HEK293 (cell line): ENCODE measurements at regions not wholly inside any gene's neighbourhood (a gene's known extent, or its start where the extent isn't known, plus 50 kb on each side); places are given as distances from the start of the nearest gene placed in this dataset.

ENCODE experiments used
- CTCF ChIA-PET: fragments of 350-600 bp; formaldehyde crosslinking; extraction: SDS; loops from one replicate; lab custom pipeline; 2021; ENCODE audit warnings: antibody characterized with exemption; lab: Yijun Ruan, JAX
- POLR2A ChIA-PET: fragments of 300-600 bp; formaldehyde crosslinking; extraction: SDS; loops from one replicate; lab custom pipeline; 2020; ENCODE audit warnings: antibody characterized with exemption, inconsistent platforms; lab: Yijun Ruan, JAX
- H3K27ac ChIP-seq: fragments of 200-500 bp; sonication (Bioruptor generic); 2 replicates; pipeline ENCODE4 v1.5.1; 2014; ENCODE audit warnings: low read depth, low read length, control low read depth, inconsistent platforms; ENCODE audit errors: extremely low read depth
- H3K36me3 ChIP-seq, 2 experiments: fragments of 200-500 bp in 1 of 2; sonication (Bioruptor generic) in 1 of 2; 1 replicate in 1 of 2; 2 replicates in 1 of 2; pipeline ENCODE4 v1.5.1; 2014 to 2017; ENCODE audit warnings: inconsistent platforms in 2 of 2, low read length in 2 of 2; ENCODE audit not compliant: control insufficient read depth in 2 of 2, insufficient read depth in 1 of 2
- H3K4me1 ChIP-seq: fragments of 200-500 bp; sonication (Bioruptor generic); 2 replicates; pipeline ENCODE4 v1.5.1; 2014; ENCODE audit warnings: mild to moderate bottlenecking, low read length, inconsistent platforms; ENCODE audit not compliant: control insufficient read depth, insufficient read depth
- H3K4me3 ChIP-seq: 2 replicates; pipeline ENCODE4 v1.5.1; 2011; ENCODE audit warnings: low read depth, mild to moderate bottlenecking, control low read depth, low read length, moderate library complexity
- H3K9me3 ChIP-seq: fragments of 200-500 bp; sonication (Bioruptor generic); 2 replicates; pipeline ENCODE4 v1.5.1; 2014; ENCODE audit warnings: low read depth, low read length, inconsistent platforms; ENCODE audit not compliant: control insufficient read depth, insufficient read depth
- HOXC10 ChIP-seq: sonication (generic); formaldehyde crosslinking; IDR thresholded peaks from 2 replicates; pipeline ENCODE4 v1.8.1; 2023; ENCODE audit warnings: mild to moderate bottlenecking, missing genetic modification reagents
- IKZF3 ChIP-seq: fragments of 450-650 bp; IDR thresholded peaks from 2 replicates; pipeline ENCODE4 v1.5.0; 2018; ENCODE audit warnings: missing biosample characterization, mild to moderate bottlenecking, missing genetic modification characterization, moderate library complexity
- KLF7 ChIP-seq: fragments of 450-650 bp; formaldehyde crosslinking; IDR thresholded peaks from 2 replicates; pipeline ENCODE4 v1.5.1; 2016; ENCODE audit warnings: missing biosample characterization, missing genetic modification characterization, borderline replicate concordance
- KLF9 ChIP-seq: fragments of 450-650 bp; formaldehyde crosslinking; IDR thresholded peaks from 2 replicates; pipeline ENCODE4 v1.5.1; 2016; ENCODE audit warnings: missing biosample characterization, missing genetic modification characterization, low read depth
- MZF1 ChIP-seq: fragments of 450-650 bp; formaldehyde crosslinking; IDR thresholded peaks from 2 replicates; pipeline ENCODE4 v1.5.1; 2017; ENCODE audit warnings: missing biosample characterization, missing genetic modification characterization, borderline replicate concordance
- PRDM2 ChIP-seq: fragments of 450-650 bp; formaldehyde crosslinking; IDR thresholded peaks from 2 replicates; pipeline ENCODE4 v1.5.1; 2016; ENCODE audit warnings: missing biosample characterization, missing genetic modification characterization, borderline replicate concordance
- SP2 ChIP-seq: fragments of 450-650 bp; formaldehyde crosslinking; IDR thresholded peaks from 2 replicates; pipeline ENCODE4 v1.5.1; 2016; ENCODE audit warnings: missing biosample characterization, missing genetic modification characterization
- SP3 ChIP-seq: fragments of 450-650 bp; formaldehyde crosslinking; IDR thresholded peaks from 2 replicates; pipeline ENCODE4 v1.5.1; 2016; ENCODE audit warnings: missing biosample characterization, missing genetic modification characterization
- TCF7L2 ChIP-seq: IDR thresholded peaks from 2 replicates; pipeline ENCODE4 v1.6.1; 2011; ENCODE audit warnings: low read depth, mild to moderate bottlenecking, inconsistent platforms, low read length, moderate library complexity, borderline replicate concordance
- ZBTB44 ChIP-seq: fragments of 450-650 bp; IDR thresholded peaks from 2 replicates; pipeline ENCODE4 v1.5.1; 2018; ENCODE audit warnings: missing biosample characterization, mild to moderate bottlenecking, missing genetic modification characterization
- ZNF155 ChIP-seq: fragments of 450-650 bp; formaldehyde crosslinking; IDR thresholded peaks from 2 replicates; pipeline ENCODE4 v1.5.1; 2016; ENCODE audit warnings: missing biosample characterization, missing genetic modification characterization
- ZNF19 ChIP-seq: fragments of 450-650 bp; formaldehyde crosslinking; IDR thresholded peaks from 2 replicates; pipeline ENCODE4; 2016; ENCODE audit warnings: missing biosample characterization, missing genetic modification characterization, low read depth
- ZNF214 ChIP-seq: fragments of 450-650 bp; formaldehyde crosslinking; IDR thresholded peaks from 2 replicates; pipeline ENCODE4 v1.5.1; 2017; ENCODE audit warnings: missing biosample characterization, mild to moderate bottlenecking, missing genetic modification characterization, borderline replicate concordance
- ZNF221 ChIP-seq: fragments of 450-650 bp; formaldehyde crosslinking; IDR thresholded peaks from 2 replicates; pipeline ENCODE4 v1.5.1; 2017; ENCODE audit warnings: missing biosample characterization, missing genetic modification characterization, borderline replicate concordance
- ZNF292 ChIP-seq: fragments of 450-650 bp; formaldehyde crosslinking; IDR thresholded peaks from 2 replicates; pipeline ENCODE4 v1.5.1; 2016; ENCODE audit warnings: low read depth, missing biosample characterization, missing genetic modification characterization, borderline replicate concordance
- ZNF488 ChIP-seq: fragments of 450-650 bp; formaldehyde crosslinking; IDR thresholded peaks from 2 replicates; pipeline ENCODE4 v1.5.1; 2016; ENCODE audit warnings: missing biosample characterization, missing genetic modification characterization
- ZNF513 ChIP-seq: fragments of 450-650 bp; IDR thresholded peaks from 2 replicates; pipeline ENCODE4 v1.5.1; 2018; ENCODE audit warnings: missing biosample characterization, missing genetic modification characterization
- ZNF529 ChIP-seq: fragments of 450-650 bp; formaldehyde crosslinking; IDR thresholded peaks from 2 replicates; pipeline ENCODE4 v1.5.1; 2017; ENCODE audit warnings: missing genetic modification characterization, missing biosample characterization; ENCODE audit not compliant: insufficient replicate concordance
- ZNF555 ChIP-seq: fragments of 450-650 bp; formaldehyde crosslinking; conservative IDR thresholded peaks from 2 replicates; pipeline ENCODE4 v1.5.1; 2017; ENCODE audit warnings: missing biosample characterization, mild to moderate bottlenecking, missing genetic modification characterization, inconsistent platforms
- ZNF558 ChIP-seq: fragments of 450-650 bp; formaldehyde crosslinking; IDR thresholded peaks from 2 replicates; pipeline ENCODE4 v1.5.1; 2016; ENCODE audit warnings: missing biosample characterization, missing genetic modification characterization
- ZNF596 ChIP-seq: fragments of 450-650 bp; IDR thresholded peaks from 2 replicates; pipeline ENCODE4 v1.5.0; 2018; ENCODE audit warnings: missing biosample characterization, mild to moderate bottlenecking, missing genetic modification characterization, moderate library complexity
- ZNF610 ChIP-seq: fragments of 450-650 bp; formaldehyde crosslinking; IDR thresholded peaks from 2 replicates; pipeline ENCODE4 v1.5.1; 2016; ENCODE audit warnings: missing biosample characterization, missing genetic modification characterization, borderline replicate concordance
- ZNF624 ChIP-seq: fragments of 450-650 bp; formaldehyde crosslinking; IDR thresholded peaks from 2 replicates; pipeline ENCODE4 v1.5.1; 2017; ENCODE audit warnings: missing biosample characterization, missing genetic modification characterization
- ZNF629 ChIP-seq: fragments of 450-650 bp; formaldehyde crosslinking; IDR thresholded peaks from 2 replicates; pipeline ENCODE4 v1.5.1; 2017; ENCODE audit warnings: missing biosample characterization, missing genetic modification characterization
- ZNF768 ChIP-seq: fragments of 450-650 bp; formaldehyde crosslinking; IDR thresholded peaks from 2 replicates; pipeline ENCODE4 v1.5.1; 2018; ENCODE audit warnings: missing biosample characterization, mild to moderate bottlenecking, missing genetic modification characterization
- ZNF843 ChIP-seq: fragments of 450-650 bp; formaldehyde crosslinking; IDR thresholded peaks from 2 replicates; pipeline ENCODE4 v1.5.1; 2016; ENCODE audit warnings: missing biosample characterization, missing genetic modification characterization
- ZXDB ChIP-seq: fragments of 450-650 bp; formaldehyde crosslinking; IDR thresholded peaks from 2 replicates; pipeline ENCODE4 v1.5.1; 2016; ENCODE audit warnings: missing biosample characterization, missing genetic modification characterization

- no peak overlapping the region for H3K27ac ChIP-seq
- POLR2A ChIA-PET = no interaction called here
- no peak overlapping the region for H3K4me3 ChIP-seq
- no peak for TF ChIP-seq ZNF768 (tag by site-specific recombination)
- TF ChIP-seq ZNF843 (tag by site-specific recombination) = no peak
- no peak for TF ChIP-seq ZNF555
- TF ChIP-seq ZNF292 = no peak
- no peak for TF ChIP-seq ZNF214 (tag by site-specific recombination)
- TF ChIP-seq ZBTB44 (tag by site-specific recombination) = no peak
- TF ChIP-seq ZNF221 (tag by site-specific recombination) = no peak
- TF ChIP-seq ZNF488 = no peak
- no peak for TF ChIP-seq TCF7L2
- TF ChIP-seq ZNF629 (tag by site-specific recombination) = no peak
- TF ChIP-seq IKZF3 (tag by site-specific recombination) = no peak
- no peak for TF ChIP-seq SP3
- no peak for TF ChIP-seq ZNF529 (tag by site-specific recombination)
- TF ChIP-seq MZF1 (tag by site-specific recombination) = no peak
- no peak for TF ChIP-seq ZNF610 (tag by site-specific recombination)
- no peak for TF ChIP-seq ZNF558 (tag by site-specific recombination)
- no peak for TF ChIP-seq HOXC10 (CRISPR knock-in tag)
- no peak for TF ChIP-seq KLF9 (tag by site-specific recombination)
- TF ChIP-seq, all 188 proteins: peak for 0
- H3K36me3 ChIP-seq = no peaks in the 10 kb centered on the region
- H3K9me3 ChIP-seq = no peaks in the 10 kb centered on the region
- H3K4me1 ChIP-seq = no peaks in the 10 kb centered on the region
- CTCF ChIA-PET = interaction anchor here (0.7 kb wide), 1 partner anchor 218 kb away, joined by 3 read pairs; no protein-coding TSS in a partner anchor
Measured at GRCh38 chr12:127178052-127178451, 1088.9 kb upstream of the TMEM132C start.

DNA sequence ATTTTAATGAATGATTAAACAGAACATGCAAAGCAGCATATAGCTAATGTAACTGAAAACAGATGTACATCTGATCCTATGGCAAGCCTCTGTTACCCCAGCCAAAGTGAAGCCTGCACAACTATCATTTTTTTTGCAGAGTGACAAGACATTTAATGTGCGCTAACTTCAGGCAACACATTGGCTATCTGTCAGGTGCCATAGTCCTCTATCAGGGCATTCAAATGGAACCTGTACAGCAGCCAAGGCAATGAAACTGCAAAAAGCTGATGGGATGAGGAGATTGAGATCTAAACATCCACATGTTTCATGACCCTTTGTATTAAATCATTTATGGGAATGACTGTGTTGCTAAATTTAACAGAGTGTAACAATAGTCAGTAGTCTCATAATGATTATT is 1088.5 kb upstream of the TMEM132C start:
- no peaks in the 10 kb centered on the region for H3K36me3 ChIP-seq
- ChIA-PET POLR2A (no interaction called here), CTCF (interaction anchor here (0.7 kb wide), 1 partner anchor 217 kb away, joined by 3 read pairs; no protein-coding TSS in a partner anchor)
- no peak overlapping the region for H3K27ac ChIP-seq
- no peaks in the 10 kb centered on the region for H3K9me3 ChIP-seq
- no peak overlapping the region for H3K4me3 ChIP-seq
- no peaks in the 10 kb centered on the region for H3K4me1 ChIP-seq
- TF ChIP-seq KLF7 (tag by site-specific recombination) (no peak), SP2 (tag by site-specific recombination) (no peak), PRDM2 (no peak), ZNF155 (tag by site-specific recombination) (no peak), ZXDB (tag by site-specific recombination) (no peak), ZNF513 (tag by site-specific recombination) (no peak), ZNF624 (tag by site-specific recombination) (no peak), ZNF596 (no peak), ZNF19 (no peak)
